NCI-H2081 (cell line): ENCODE measurements at regions not wholly inside any gene's neighbourhood (a gene's known extent, or its start where the extent isn't known, plus 50 kb on each side); places are given as distances from the start of the nearest gene placed in this dataset.
"Not testable (repeated sequence)": the region's sequence is repeated elsewhere in the genome, so short reads cannot be mapped to it uniquely, and the experiment has no call there.

ENCODE experiments used
- DNase-seq, 2 experiments: peaks; one replicate each; lab custom pipeline; 2025; lab: John Stamatoyannopoulos, UW

GRCh38 chr6:115441651-115442050, 619.0 kb downstream of the FRK start:
- no peak for DNase-seq

DNA sequence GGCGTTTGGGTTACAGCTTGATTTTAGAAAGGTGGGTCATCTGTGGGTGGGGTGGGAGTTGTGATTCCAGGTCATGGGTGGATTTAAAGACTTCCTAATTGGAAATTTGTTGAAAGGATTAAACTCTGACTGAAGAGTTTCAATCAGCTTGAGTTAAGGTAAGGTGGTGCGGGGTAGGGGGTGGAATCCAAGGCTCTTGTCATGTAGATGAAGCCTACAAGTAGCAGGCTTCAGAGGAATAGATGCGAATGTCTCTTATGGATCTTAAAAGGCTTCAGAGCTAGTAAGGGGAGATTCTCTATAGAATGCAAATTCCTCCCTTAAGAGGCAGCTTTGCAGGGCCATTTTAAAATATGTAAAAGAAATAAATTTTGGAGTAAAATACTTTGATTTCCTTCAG, 645.3 kb downstream of the FRK start:
- no peak for DNase-seq

- not testable (repeated sequence) for DNase-seq
Measured at GRCh38 chr6:115414916-115415315, 645.8 kb downstream of the FRK start.

GRCh38 chr6:115411756-115412155, 648.9 kb downstream of the FRK start:
- DNase-seq: no peak

GRCh38 chr6:115404446-115404845, 656.2 kb downstream of the FRK start:
- DNase-seq: no peak

DNA sequence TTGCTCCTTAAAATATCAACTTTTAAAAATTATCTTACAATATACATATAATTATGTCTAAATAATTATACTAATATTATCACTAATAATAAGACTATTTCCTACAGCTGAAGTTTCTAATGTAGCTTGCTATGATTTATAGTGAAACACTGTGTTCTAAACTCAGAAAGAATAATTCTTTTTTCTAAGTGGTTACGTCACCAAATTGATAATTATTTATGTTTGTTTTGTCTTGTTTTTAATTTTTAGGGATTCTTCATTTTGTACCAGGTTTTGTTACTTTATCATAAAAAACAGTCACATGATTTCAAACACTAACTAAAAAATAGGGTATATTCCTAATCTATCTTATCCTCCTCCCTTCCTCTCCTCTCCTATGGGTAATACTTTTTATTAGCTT, 662.1 kb downstream of the FRK start:
- no peak for DNase-seq

DNA sequence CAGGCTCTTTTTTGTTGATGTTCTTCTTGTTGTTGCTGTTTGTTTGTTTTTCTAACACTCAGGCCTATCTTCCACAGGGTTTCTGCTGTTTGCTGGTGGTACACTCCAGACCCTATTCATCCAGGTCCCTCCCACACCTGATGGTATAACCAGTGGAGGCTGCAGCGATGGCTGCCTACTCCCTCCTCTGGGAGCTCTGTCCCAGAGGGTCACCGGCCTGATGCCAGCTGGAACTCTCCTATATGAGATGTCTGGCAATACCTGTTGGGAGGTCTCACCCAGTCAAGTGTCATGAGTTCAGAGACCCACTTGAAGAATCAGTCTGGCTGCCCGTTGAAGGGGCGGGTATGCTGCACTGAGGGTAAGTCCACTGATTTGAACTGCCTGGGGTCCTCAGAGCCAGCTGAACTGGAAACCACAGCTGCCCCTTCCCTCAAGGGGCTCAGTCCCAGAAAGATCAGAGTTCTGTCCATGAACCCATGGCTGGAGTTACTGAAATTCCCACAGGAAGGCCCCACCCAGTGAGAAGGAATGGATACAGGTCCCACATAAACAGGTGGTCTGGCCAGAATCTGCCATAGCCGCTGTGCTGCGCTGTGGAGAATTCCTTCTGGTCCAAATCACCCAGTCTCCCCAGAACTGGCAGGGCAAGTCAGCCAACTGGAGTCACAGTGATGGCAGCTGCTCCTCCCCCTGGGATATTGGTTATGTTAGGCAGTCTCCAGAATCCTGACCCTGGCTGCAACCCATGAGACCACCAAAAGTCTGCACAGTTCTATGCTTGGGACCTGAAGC, 664.4 kb downstream of the FRK start:
- DNase-seq: no peak

GRCh38 chr6:115393821-115394220, 666.9 kb downstream of the FRK start:
- DNase-seq: no peak

GRCh38 chr6:115370202-115370601, 690.5 kb downstream of the FRK start:
- no peak for DNase-seq

DNA sequence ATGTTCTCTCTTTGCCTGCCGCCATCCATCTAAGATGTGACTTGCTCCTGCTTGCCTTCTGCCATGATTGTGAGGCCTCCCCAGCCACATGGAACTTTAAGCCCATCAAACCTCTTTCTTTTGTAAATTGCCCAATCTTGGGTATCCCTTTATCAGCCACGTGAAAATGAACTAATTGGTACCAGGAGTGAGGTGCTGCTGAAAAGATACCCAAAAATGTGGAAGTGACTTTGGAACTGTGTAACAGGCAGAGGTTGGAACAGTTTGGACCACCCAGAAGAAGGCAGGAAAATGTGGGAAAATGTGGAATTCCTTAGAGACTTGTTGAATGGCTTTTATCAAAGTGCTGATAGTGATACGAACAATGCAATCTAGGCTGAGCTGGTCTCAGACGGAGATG, 694.9 kb downstream of the FRK start:
- no peak for DNase-seq

DNA sequence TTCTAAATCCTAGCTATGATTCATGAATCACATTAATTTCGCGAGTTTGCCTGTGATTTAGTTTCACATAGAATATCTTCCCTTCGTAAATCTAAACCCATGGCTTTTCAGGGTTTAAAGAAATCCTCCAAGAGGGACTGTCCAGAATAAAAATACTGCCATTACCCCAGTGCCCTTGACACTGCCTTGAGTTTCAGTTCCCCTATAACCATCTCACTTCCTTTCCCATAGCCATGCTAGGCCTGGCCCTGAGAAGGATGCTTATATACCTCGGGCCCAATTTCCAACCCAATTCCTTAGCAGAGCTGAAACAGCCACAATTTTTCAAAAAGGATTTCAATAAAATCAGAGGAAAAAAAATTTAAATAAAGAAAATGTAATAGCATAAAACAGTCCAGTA, 697.3 kb downstream of the FRK start:
- DNase-seq: no peak

- no peak for DNase-seq
Measured at GRCh38 chr6:115362234-115362633, 698.5 kb downstream of the FRK start.

GRCh38 chr6:115360602-115361325, 699.9 kb downstream of the FRK start:
- DNase-seq: peak; percentile 21 to 81

DNA sequence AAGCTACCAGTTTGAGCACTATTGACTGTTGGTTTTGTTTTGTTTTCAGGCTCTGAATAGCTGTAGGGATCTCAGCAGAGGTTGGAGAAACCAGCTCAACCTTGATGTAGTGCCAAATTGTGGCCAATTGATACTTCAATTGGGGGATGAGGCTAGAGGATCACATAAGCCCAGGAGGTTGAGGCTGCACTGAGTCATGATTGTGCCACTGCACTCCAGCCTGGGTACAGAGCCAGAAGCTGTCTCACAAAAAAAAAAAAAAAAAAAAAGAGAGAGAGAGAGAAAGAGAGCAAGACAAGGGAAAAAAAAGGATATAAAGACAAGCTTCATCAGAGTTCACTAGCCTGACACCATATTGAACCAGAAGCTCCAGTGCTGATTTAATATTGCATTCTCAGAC, 702.1 kb downstream of the FRK start:
- no peak for DNase-seq

DNA sequence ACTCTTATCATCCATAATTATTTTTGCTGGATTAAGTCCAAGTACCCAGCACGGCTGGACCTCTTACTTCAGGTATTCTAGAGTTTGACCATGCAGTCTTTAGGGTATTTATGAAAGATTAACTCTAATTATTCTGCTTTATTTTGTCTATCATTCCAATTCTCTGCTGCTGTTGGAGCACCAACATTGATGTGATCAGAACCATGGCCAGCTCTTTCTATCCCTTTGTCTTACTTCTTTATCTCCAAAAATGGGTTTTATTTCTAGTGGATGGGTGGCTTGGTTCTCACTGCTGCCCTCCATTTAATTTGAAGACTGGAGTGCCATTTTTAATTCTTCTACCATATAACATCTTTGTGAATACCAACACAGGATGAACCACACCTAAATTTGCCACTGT, 704.3 kb downstream of the FRK start:
- DNase-seq: no peak

DNA sequence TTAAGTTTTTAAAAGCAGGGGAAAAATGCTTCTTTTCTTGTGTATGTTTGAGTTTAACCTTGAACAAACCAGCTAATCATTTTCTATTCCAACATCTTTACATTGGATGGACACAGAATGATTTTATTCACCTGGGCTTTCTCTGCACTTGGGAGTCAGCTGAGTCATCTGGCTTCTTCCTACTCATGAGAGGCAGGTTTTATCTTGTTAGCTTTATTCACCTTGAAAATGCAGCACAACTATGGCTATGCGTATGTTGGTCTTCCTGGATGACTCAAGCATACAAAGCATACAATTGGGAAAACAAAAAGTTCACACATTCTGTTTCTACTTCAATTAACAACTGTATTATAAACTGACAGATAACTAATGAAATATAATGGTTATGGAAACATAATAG, 737.7 kb downstream of the FRK start:
- DNase-seq: no peak

DNA sequence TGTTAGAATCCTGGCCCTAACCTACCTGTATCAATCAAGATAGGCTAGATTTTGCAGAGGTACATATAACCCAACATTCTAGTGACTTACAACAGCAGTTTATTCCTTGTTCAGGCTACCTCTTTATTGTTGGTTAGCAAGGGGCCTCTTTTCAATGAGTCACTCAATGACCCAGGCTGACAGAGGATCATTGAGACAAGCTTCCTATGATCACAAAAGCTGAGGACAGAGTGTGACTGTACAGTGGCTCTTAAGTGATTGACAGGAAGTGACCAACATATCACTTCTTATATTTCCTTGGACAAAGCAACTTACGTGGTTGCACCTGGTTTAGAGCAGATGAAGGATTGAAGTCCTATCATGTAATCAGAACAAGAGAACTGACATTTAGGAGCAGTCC, 740.9 kb downstream of the FRK start:
- DNase-seq: no peak

DNA sequence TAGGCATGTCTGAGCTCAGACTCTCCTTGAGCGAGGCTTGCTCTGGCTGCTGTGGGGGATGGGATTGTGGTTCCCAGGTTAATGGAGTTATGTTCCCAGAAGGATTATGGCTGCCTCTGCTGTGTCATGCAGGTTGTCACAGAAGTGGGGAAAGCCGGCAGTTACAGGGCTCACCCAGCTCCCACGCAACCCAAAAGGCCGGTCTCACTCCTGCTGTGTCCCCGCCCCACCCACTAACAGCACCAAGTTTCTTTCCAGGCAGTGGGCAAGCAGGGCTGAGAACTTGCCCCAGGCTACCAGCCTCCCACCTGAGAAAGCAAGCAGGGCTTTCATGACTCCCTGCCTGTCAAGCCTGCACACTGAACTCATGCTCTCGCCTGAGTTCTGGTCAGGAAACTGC, 750.5 kb downstream of the FRK start:
- DNase-seq: no peak

- DNase-seq: no peak
Measured at GRCh38 chr6:115302731-115303130, 758.0 kb downstream of the FRK start.

DNA sequence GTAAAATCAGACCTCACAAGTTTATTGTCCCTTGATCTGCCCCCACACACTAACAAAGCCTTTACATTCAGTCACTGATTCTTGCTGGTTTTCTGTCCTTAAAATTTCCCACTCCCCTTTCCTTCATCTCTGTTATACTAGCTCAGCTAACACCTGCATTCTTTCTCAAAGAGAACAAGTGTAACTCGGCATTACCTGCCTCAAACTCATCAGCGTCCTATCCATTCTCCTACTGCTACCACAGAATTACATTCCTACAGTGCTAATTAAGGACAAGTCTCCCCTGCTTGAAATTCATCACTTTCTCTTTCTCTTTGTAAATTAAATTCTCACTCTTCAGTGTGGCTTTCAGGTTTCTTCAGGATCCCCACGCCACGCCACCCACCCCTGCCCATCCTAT, 773.2 kb downstream of the FRK start:
- no peak for DNase-seq

DNA sequence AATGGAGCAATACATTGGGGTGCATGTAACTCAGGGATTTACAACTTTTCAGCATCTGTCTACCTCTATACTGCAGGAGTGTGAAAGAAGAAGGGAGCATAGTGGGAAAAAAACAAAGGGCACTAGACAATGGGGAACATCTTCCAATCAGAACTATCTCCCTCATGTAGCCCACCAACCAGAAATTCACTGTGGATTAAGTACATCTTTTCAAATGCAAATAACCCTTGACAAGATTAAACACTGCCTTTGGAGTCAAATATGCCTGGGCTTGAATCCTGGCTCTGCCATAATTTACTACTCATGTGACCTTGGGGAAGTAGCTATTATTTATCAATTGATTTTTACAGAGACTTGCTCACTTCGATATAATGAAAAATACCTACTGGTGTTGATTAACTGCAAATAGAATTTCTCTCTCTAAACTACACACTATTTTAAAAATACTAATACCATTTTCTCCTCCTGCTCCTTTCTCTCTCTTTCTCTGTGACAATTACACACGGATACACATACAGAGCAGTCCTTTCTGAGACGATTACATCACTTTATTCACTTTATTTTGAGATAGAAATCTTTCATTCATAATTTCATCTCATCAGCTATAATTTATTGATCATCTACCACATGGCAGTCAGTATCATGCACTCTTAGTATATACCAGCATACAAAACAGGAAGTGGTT, 783.7 kb downstream of the FRK start:
- DNase-seq: no peak

GRCh38 chr6:115272311-115272710, 788.4 kb downstream of the FRK start:
- no peak for DNase-seq

- DNase-seq: no peak
Measured at GRCh38 chr6:115271434-115271833, 789.3 kb downstream of the FRK start.
